ENCODE measurements at regions not wholly inside any gene's neighbourhood (a gene's known extent, or its start where the extent isn't known, plus 50 kb on each side); places are given as distances from the start of the nearest gene placed in this dataset.

DNA sequence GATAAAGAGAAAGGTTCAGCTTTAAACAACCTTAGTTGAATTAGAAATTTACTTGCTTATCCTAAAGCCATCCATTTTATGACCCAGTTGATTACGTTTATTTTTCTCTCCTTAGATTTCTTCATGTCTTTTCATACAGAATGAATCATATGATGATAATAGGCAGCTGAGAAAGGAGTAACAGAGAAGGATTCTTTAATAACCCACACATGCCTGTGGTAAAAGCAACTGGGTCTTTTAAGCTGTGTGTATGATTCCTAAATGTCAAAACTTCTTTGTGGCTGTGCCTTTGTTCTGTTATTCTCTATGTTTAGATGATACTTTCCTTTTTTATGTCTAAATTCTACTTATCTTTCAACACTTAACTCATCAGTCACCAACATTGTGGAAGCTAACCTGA lies 626.5 kb downstream of the NCAM2 start:
- Histone ChIP-seq H3K36me3 (no peaks in the 10 kb centered on the region), H3K4me1 (no peaks in the 10 kb centered on the region), H3K9ac (ENCODE audit: low read depth in 2 of 2, low read length in 2 of 2) (no peak overlapping the region), H3K27ac (no peak overlapping the region), H3K9me3 (no peaks in the 10 kb centered on the region), H3K4me3 (no peak overlapping the region), H3K27me3 (no peaks in the 10 kb centered on the region)
- intact Hi-C loops (cut with DNase I), result no loop called here
- no peak for DNase-seq
- TF ChIP-seq, protein P1, sequence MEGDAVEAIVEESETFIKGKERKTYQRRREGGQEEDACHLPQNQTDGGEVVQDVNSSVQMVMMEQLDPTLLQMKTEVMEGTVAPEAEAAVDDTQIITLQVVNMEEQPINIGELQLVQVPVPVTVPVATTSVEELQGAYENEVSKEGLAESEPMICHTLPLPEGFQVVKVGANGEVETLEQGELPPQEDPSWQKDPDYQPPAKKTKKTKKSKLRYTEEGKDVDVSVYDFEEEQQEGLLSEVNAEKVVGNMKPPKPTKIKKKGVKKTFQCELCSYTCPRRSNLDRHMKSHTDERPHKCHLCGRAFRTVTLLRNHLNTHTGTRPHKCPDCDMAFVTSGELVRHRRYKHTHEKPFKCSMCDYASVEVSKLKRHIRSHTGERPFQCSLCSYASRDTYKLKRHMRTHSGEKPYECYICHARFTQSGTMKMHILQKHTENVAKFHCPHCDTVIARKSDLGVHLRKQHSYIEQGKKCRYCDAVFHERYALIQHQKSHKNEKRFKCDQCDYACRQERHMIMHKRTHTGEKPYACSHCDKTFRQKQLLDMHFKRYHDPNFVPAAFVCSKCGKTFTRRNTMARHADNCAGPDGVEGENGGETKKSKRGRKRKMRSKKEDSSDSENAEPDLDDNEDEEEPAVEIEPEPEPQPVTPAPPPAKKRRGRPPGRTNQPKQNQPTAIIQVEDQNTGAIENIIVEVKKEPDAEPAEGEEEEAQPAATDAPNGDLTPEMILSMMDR (IDR thresholded peaks at IDR 0.05), result no peak

DNA sequence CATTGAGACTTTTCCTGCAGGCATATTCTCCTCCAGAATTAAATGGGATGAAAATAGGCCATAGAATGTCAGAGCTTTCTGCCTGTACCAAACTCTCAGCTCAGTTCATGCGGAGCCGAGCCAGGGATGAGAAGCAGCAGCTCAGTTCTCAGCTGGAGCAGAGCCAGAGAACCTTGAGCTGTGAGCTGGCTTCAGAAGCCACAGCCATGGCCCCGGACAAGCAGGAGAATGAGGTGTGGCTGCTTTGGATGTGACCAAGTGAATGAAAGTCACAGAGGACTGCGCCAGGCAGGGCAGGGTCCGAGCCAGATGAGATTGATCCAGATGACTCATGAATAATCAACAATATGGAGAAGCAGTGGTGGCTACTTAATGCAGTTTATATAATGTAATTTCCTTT lies 633.8 kb downstream of the NCAM2 start:
- no peaks in the 10 kb centered on the region for H3K4me1 ChIP-seq
- H3K27ac ChIP-seq, result no peak overlapping the region
- no peaks in the 10 kb centered on the region for H3K36me3 ChIP-seq
- no peaks in the 10 kb centered on the region for H3K9me3 ChIP-seq
- no peak overlapping the region for H3K9ac ChIP-seq (ENCODE audit: low read depth in 2 of 2, low read length in 2 of 2)
- no peak for DNase-seq
- intact Hi-C loops (cut with DNase I), result no loop called here
- TF ChIP-seq, protein P1 (IDR thresholded peaks at IDR 0.05), result no peak
- H3K4me3 ChIP-seq, result no peak overlapping the region
- H3K27me3 ChIP-seq, result no peaks in the 10 kb centered on the region

DNA sequence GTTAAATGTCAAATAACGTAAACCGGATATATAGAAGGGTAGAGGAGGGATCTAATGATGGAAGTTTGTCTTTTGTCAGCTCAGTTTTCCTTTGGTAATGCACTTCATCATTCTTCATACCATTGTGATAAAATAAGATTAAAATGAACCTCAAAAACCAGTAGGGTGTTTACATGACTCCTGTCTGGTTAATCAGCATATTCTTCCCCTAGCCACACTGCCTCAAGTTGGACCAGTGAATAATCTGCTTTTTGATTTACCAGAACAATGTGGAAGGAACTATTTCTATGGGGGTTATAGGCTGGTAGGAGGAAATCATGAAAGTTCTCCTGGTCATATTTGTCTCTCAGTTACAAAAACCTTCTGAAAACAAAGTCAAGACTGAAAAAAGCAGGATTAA lies 634.7 kb downstream of the NCAM2 start:
- Histone ChIP-seq H3K27me3 (no peaks in the 10 kb centered on the region), H3K4me1 (no peaks in the 10 kb centered on the region), H3K27ac (no peak overlapping the region), H3K9ac (ENCODE audit: low read depth in 2 of 2, low read length in 2 of 2) (no peak overlapping the region), H3K4me3 (no peak overlapping the region), H3K9me3 (no peaks in the 10 kb centered on the region), H3K36me3 (no peaks in the 10 kb centered on the region)
- TF ChIP-seq, protein P1 (IDR thresholded peaks at IDR 0.05), result no peak
- no peak for DNase-seq
- intact Hi-C loops (cut with DNase I), result no loop called here

DNA sequence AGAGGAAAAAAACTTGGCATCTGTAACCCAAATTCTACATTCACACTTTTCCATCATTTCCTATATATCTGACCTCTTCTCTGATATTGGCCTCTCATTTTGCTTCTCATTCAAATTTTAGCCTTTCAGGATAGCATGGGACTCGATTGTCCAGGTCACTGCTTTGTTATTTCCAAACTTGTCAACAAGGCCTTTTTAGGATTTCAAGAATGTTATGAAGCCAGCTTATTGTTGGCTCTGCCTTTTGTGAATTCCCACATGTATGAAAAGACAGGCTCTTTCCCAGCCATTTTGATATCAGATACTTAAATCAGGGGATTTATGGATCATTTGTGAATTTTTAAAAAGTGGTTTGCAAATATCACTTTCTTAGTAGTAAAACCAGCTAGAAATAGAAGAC lies 663.5 kb downstream of the NCAM2 start:
- Histone ChIP-seq H3K4me3 (no peak overlapping the region), H3K27ac (no peak overlapping the region), H3K4me1 (no peaks in the 10 kb centered on the region), H3K9me3 (no peaks in the 10 kb centered on the region), H3K36me3 (no peaks in the 10 kb centered on the region), H3K27me3 (no peaks in the 10 kb centered on the region), H3K9ac (ENCODE audit: low read depth in 2 of 2, low read length in 2 of 2) (no peak overlapping the region)
- intact Hi-C loops (cut with DNase I), result no loop called here
- TF ChIP-seq, protein P1 (IDR thresholded peaks at IDR 0.05), result no peak
- no peak for DNase-seq

DNA sequence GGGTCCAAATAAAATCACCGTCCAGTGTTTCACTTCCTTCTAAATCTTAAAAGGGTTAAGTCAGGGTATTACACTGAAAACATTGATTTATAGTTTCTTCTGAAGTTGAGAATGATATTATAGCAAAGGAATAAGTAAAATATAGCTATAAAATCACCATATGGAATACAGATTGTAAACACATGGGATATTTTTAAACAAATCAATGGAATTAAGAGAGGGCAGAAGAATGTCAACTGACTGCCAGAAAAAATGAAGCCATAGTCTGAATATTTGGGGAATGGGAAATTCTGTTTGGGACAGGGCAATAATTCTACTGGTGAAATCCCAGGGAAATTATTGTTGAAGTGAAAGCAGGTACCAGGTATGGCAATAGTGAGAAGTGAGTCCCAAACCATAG lies 664.6 kb downstream of the NCAM2 start:
- H3K9me3 ChIP-seq, result no peaks in the 10 kb centered on the region
- H3K4me3 ChIP-seq, result no peak overlapping the region
- H3K4me1 ChIP-seq, result no peaks in the 10 kb centered on the region
- no peak for DNase-seq
- no peak overlapping the region for H3K27ac ChIP-seq
- intact Hi-C loops (cut with DNase I), result no loop called here
- H3K9ac ChIP-seq (ENCODE audit: low read depth in 2 of 2, low read length in 2 of 2), result no peak overlapping the region
- TF ChIP-seq, protein P1 (IDR thresholded peaks at IDR 0.05), result no peak
- no peaks in the 10 kb centered on the region for H3K36me3 ChIP-seq
- H3K27me3 ChIP-seq, result no peaks in the 10 kb centered on the region

DNA sequence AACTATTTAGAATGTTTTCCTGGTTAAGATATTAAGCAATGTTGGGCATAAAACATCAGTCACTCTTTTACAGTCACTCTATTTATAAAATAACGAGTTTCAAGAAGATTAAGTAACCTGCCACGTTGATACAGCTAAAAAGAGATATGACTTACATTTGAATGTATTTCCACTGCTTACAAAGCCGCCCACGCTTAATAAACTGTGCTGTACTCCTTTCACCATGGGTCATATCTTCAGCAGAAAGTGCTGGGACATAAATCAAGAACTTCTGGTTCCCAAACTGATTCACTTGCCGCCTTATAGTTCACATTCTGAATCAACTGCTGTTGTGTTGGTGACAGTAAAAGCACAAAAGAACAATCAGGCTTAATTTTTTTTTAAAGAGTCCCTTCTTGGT lies 666.7 kb downstream of the NCAM2 start:
- no peak overlapping the region for H3K9ac ChIP-seq (ENCODE audit: low read depth in 2 of 2, low read length in 2 of 2)
- intact Hi-C loops (cut with DNase I), result no loop called here
- no peaks in the 10 kb centered on the region for H3K9me3 ChIP-seq
- no peak overlapping the region for H3K4me3 ChIP-seq
- H3K4me1 ChIP-seq, result no peaks in the 10 kb centered on the region
- H3K27ac ChIP-seq, result no peak overlapping the region
- H3K36me3 ChIP-seq, result no peaks in the 10 kb centered on the region
- no peak for DNase-seq
- no peaks in the 10 kb centered on the region for H3K27me3 ChIP-seq
- TF ChIP-seq, protein P1 (IDR thresholded peaks at IDR 0.05), result no peak
